ENCODE measurements at regions not wholly inside any gene's neighbourhood (a gene's known extent, or its start where the extent isn't known, plus 50 kb on each side); places are given as distances from the start of the nearest gene placed in this dataset.

DNA sequence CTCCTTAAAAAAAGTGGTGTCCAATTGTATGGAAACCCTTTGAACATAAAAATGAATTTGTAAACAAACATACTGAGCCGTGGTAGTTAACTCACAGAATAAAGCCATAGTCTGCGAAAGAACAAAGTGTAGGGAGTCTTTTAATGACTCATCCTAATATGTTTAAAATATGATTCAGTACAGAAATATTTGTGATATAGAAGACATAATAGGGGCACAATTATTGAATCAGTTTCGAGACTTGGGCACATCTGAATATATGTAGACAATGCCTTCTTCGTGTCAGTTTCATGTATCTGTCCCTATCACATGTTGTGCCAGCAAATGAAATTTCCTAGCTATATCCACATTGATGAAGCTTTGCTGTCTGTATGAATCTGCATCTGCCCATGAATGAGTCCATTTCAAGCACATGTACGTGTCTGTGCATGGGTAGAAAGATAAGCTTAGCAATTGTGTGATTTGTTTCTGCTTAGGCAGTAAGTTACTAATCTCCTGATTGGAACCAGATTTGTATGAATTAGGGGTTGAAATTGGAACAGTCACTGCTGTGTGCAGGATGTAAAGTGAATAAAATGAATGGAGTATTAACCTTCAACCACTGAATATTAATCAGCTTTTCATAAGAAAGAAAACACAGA is 112.5 kb upstream of the SOX9 start (continued):
- no peak for TF ChIP-seq CHD7 (IDR thresholded peaks at IDR 0.05; ENCODE audit: insufficient replicate concordance, low read length)
- TF ChIP-seq BRCA1 (IDR thresholded peaks at IDR 0.05; ENCODE audit: low read depth, low read length), result no peak
- no peak for TF ChIP-seq ASH2L (IDR thresholded peaks at IDR 0.05; ENCODE audit: low read length)
- TF ChIP-seq SUZ12 (IDR thresholded peaks at IDR 0.05; ENCODE audit: low read length), result no peak
